Vagina (tissue), 2 donors: ENCODE measurements at regions not wholly inside any gene's neighbourhood (a gene's known extent, or its start where the extent isn't known, plus 50 kb on each side); places are given as distances from the start of the nearest gene placed in this dataset.

Experiments
- CTCF ChIP-seq, 3 experiments: fragments of 450-650 bp in 2 of 3; fragments of 200-600 bp in 1 of 3; sonication (generic) in 1 of 3; IDR thresholded peaks; one replicate each; pipeline ENCODE4 v1.5.1; 2017 to 2019; ENCODE audit warnings: antibody characterized with exemption in 3 of 3, mild to moderate bottlenecking in 2 of 3, moderate library complexity in 2 of 3
- POLR2A ChIP-seq, 2 donors: fragments of 450-650 bp; IDR thresholded peaks; one replicate each; pipeline ENCODE4 v1.6.1; 2017; ENCODE audit warnings: antibody characterized with exemption in 2 of 2, mild to moderate bottlenecking in 2 of 2, moderate library complexity in 2 of 2

- no peak for TF ChIP-seq CTCF (IDR thresholded peaks at IDR 0.05)
- TF ChIP-seq POLR2A (IDR thresholded peaks at IDR 0.05), result no peak
Measured at GRCh38 chr2:217055624-217056023, 195.8 kb upstream of the TNP1 start.
